GM13977 (cell line): ENCODE measurements at regions not wholly inside any gene's neighbourhood (a gene's known extent, or its start where the extent isn't known, plus 50 kb on each side); places are given as distances from the start of the nearest gene placed in this dataset.

Source experiments
- DNase-seq: peaks from one replicate; pipeline ENCODE4 v3.0.0; 2012; ENCODE audit warnings: low spot score
- in situ Hi-C: fragments of 300-500 bp; cut with MboI; formaldehyde crosslinking; loops from one replicate; pipeline ENCODE4 v1.12.0; 2022; ENCODE audit warnings: low sequenced_read_pairs, low pct_unique_long_range_greater_than_20kb, mixed read lengths, inconsistent platforms; ENCODE audit not compliant: unreplicated experiment
- TF ChIP-seq, protein P1 (sequence below): IDR thresholded peaks from 2 replicates; pipeline ENCODE4 v1.5.1; 2012; ENCODE audit warnings: mild to moderate bottlenecking, control low read depth; ENCODE audit not compliant: insufficient read depth; ENCODE audit errors: extremely low read depth, missing control alignments

DNA sequence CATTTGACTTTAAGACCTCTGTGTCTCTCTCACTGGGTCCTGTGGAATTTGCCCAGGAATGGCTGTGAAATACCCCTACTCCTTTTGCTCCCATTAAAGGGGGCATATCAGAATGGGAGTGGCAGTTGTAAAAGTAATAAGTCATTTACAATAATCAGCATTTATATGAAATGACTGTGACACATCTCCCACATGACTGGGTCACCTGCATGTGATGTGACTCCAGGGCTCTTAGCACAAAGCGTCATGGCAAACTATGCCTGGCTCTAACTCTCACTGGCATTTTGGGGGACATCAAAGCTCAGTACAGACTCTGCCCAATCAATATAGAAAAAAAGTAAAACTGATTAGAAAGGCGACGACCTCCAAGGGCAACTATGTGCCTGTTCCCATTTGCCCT, 157.6 kb downstream of the RPS24 start:
- DNase-seq, result no peak
- in situ Hi-C loops, result no loop called here

GRCh38 chr10:78193189-78193588, 159.5 kb downstream of the RPS24 start:
- TF ChIP-seq, protein P1, sequence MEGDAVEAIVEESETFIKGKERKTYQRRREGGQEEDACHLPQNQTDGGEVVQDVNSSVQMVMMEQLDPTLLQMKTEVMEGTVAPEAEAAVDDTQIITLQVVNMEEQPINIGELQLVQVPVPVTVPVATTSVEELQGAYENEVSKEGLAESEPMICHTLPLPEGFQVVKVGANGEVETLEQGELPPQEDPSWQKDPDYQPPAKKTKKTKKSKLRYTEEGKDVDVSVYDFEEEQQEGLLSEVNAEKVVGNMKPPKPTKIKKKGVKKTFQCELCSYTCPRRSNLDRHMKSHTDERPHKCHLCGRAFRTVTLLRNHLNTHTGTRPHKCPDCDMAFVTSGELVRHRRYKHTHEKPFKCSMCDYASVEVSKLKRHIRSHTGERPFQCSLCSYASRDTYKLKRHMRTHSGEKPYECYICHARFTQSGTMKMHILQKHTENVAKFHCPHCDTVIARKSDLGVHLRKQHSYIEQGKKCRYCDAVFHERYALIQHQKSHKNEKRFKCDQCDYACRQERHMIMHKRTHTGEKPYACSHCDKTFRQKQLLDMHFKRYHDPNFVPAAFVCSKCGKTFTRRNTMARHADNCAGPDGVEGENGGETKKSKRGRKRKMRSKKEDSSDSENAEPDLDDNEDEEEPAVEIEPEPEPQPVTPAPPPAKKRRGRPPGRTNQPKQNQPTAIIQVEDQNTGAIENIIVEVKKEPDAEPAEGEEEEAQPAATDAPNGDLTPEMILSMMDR, result no peak
- DNase-seq, result no peak
- in situ Hi-C loops, result no loop called here

More for the DNA sequence above, 157.6 kb downstream of the RPS24 start:
- TF ChIP-seq, protein P1, result no peak

DNA sequence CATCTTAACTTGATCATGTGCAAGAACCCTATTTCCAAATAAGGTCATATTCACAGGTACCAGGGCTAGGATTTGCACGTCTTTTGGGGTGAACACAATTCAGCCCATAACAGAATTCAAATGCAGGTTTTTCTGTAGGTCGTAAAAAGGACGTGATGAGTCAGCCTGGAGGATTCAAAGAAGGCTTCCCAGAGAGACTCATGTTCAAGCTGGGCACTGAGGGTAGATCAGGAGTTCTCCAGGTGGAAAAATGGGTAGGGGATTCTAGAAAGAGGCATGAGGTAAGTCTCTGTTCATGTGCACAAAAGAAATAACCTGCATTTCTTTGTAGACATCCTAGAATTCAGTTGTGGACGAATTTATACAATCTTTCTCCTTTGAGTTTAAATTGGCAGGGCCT, 160.4 kb downstream of the RPS24 start:
- in situ Hi-C loops, result no loop called here
- DNase-seq, result no peak
- TF ChIP-seq, protein P1, result no peak

GRCh38 chr10:78194539-78195402, 161.1 kb downstream of the RPS24 start:
- no peak for DNase-seq
- in situ Hi-C loops, result no loop called here
- TF ChIP-seq, protein P1, result no peak

GRCh38 chr10:78196396-78196795, 162.7 kb downstream of the RPS24 start:
- in situ Hi-C loops, result no loop called here
- DNase-seq, result no peak
- TF ChIP-seq, protein P1, result no peak

DNA sequence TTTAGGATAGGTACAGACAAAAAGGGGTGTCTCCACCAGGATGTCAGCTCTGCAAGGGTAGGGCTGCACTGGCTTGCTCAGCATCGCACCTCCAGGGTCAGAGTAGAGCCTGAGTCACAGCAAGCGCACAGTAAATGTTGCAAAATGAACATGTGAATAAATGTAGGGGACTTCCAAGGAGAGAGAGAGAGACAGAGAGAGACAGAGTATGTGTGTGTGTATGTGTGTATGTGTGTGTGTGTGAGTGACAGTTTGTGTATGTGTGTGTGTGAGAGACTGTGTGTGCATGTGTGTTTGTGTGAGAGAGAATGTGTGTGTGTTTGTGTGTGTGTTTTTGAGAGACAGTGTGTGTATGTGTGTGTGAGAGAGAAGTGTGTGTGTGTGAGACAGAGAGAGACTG, 163.3 kb downstream of the RPS24 start:
- in situ Hi-C loops, result no loop called here
- TF ChIP-seq, protein P1, result no peak
- no peak for DNase-seq
